ENCODE measurements at regions not wholly inside any gene's neighbourhood (a gene's known extent, or its start where the extent isn't known, plus 50 kb on each side); places are given as distances from the start of the nearest gene placed in this dataset.

DNA sequence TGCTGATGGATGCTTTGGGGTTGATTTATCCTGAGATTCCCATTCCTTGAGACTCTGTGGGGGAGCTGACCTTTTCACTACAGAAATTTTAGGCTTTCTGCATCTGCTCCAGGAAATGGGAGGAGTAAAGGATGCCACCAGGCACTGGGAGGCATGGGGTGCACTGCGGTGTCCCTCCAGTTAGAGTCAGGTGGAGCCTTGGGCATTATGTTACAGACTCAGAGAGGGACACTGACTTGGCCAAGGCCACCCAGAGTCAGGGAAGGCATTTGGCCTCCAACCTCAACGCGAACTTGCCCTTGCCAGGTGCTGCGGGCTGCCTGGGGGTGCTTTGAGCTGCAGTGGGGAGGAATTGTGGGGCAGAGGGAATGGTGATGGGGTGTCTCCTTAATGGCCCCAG is 58.0 kb upstream of the TBX3 start:
- TF ChIP-seq, protein P1, sequence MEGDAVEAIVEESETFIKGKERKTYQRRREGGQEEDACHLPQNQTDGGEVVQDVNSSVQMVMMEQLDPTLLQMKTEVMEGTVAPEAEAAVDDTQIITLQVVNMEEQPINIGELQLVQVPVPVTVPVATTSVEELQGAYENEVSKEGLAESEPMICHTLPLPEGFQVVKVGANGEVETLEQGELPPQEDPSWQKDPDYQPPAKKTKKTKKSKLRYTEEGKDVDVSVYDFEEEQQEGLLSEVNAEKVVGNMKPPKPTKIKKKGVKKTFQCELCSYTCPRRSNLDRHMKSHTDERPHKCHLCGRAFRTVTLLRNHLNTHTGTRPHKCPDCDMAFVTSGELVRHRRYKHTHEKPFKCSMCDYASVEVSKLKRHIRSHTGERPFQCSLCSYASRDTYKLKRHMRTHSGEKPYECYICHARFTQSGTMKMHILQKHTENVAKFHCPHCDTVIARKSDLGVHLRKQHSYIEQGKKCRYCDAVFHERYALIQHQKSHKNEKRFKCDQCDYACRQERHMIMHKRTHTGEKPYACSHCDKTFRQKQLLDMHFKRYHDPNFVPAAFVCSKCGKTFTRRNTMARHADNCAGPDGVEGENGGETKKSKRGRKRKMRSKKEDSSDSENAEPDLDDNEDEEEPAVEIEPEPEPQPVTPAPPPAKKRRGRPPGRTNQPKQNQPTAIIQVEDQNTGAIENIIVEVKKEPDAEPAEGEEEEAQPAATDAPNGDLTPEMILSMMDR (IDR thresholded peaks at IDR 0.05; ENCODE audit: low read depth, low read length), result no peak
- TF ChIP-seq POLR2A (IDR thresholded peaks at IDR 0.05; ENCODE audit: extremely low read depth, insufficient read length), result no peak
- no peak for TF ChIP-seq MYC (IDR thresholded peaks at IDR 0.05; ENCODE audit: low read depth, low read length)
